Loucy (cell line): ENCODE measurements at regions not wholly inside any gene's neighbourhood (a gene's known extent, or its start where the extent isn't known, plus 50 kb on each side); places are given as distances from the start of the nearest gene placed in this dataset.

Experiments used
- H2AFZ ChIP-seq: fragments of 200-600 bp; sonication (generic); 2 replicates; pipeline ENCODE4 v1.6.0; 2016; ENCODE audit warnings: antibody characterized with exemption, mild to moderate bottlenecking, low read length, moderate library complexity
- H3F3A ChIP-seq: fragments of 200-600 bp; 2 replicates; pipeline ENCODE4 v1.6.0; 2016; ENCODE audit warnings: antibody characterized with exemption, low read depth, mild to moderate bottlenecking
- H3K27me3 ChIP-seq: fragments of 200-600 bp; sonication (generic); 2 replicates; pipeline ENCODE4 v1.6.1; 2014; ENCODE audit warnings: low read length, mild to moderate bottlenecking; ENCODE audit not compliant: insufficient read depth, poor library complexity, severe bottlenecking
- H3K36me3 ChIP-seq: fragments of 200-600 bp; sonication (generic); 2 replicates; pipeline ENCODE4 v1.6.1; 2016; ENCODE audit warnings: low read length; ENCODE audit not compliant: insufficient read depth
- H3K4me1 ChIP-seq: fragments of 200-600 bp; sonication (generic); 2 replicates; pipeline ENCODE4 v1.5.1; 2014; ENCODE audit warnings: low read length, mild to moderate bottlenecking; ENCODE audit not compliant: insufficient read depth, poor library complexity, severe bottlenecking
- H3K4me2 ChIP-seq: fragments of 200-600 bp; sonication (generic); 2 replicates; pipeline ENCODE4 v1.6.0; 2014; ENCODE audit warnings: antibody characterized with exemption, low read length, low read depth, mild to moderate bottlenecking; ENCODE audit not compliant: poor library complexity, severe bottlenecking
- H3K4me3 ChIP-seq: fragments of 200-600 bp; sonication (generic); 2 replicates; pipeline ENCODE4 v1.5.1; 2014; ENCODE audit warnings: low read length, mild to moderate bottlenecking, mixed read lengths; ENCODE audit not compliant: poor library complexity, severe bottlenecking
- H3K79me2 ChIP-seq: fragments of 200-600 bp; sonication (generic); 2 replicates; pipeline ENCODE4 v1.6.1; 2014; ENCODE audit warnings: low read length; ENCODE audit not compliant: insufficient read depth
- H3K9ac ChIP-seq: fragments of 200-600 bp; sonication (generic); 2 replicates; pipeline ENCODE4 v1.6.0; 2014; ENCODE audit warnings: mild to moderate bottlenecking, low read depth, low read length, moderate library complexity; ENCODE audit not compliant: poor library complexity, severe bottlenecking
- H3K9me2 ChIP-seq: fragments of 200-600 bp; sonication (generic); replicated peaks from 2 replicates; pipeline ENCODE4 v1.6.1; 2016; ENCODE audit warnings: low read depth, low read length, mixed read lengths
- H3K9me3 ChIP-seq: fragments of 200-600 bp; sonication (generic); 2 replicates; pipeline ENCODE4 v1.6.1; 2014; ENCODE audit warnings: mild to moderate bottlenecking, antibody characterized with exemption, low read length, low read depth; ENCODE audit not compliant: insufficient read depth
- H4K20me1 ChIP-seq: fragments of 200-600 bp; sonication (generic); 2 replicates; pipeline ENCODE4 v1.6.0; 2014; ENCODE audit warnings: antibody characterized with exemption, low read length, mild to moderate bottlenecking; ENCODE audit not compliant: insufficient read depth, poor library complexity, severe bottlenecking
- EZH2phosphoT487 ChIP-seq: fragments of 200-600 bp; IDR thresholded peaks from 2 replicates; pipeline ENCODE4 v1.6.1; 2018; ENCODE audit warnings: antibody characterized with exemption, mild to moderate bottlenecking, moderate library complexity, borderline replicate concordance
- TF ChIP-seq, protein P1 (sequence below): fragments of 200-600 bp; sonication (generic); conservative IDR thresholded peaks from 2 replicates; pipeline ENCODE4 v1.5.1; 2014; ENCODE audit warnings: mild to moderate bottlenecking, antibody characterized with exemption, low read length

- no peak for TF ChIP-seq EZH2phosphoT487
- TF ChIP-seq, protein P1, sequence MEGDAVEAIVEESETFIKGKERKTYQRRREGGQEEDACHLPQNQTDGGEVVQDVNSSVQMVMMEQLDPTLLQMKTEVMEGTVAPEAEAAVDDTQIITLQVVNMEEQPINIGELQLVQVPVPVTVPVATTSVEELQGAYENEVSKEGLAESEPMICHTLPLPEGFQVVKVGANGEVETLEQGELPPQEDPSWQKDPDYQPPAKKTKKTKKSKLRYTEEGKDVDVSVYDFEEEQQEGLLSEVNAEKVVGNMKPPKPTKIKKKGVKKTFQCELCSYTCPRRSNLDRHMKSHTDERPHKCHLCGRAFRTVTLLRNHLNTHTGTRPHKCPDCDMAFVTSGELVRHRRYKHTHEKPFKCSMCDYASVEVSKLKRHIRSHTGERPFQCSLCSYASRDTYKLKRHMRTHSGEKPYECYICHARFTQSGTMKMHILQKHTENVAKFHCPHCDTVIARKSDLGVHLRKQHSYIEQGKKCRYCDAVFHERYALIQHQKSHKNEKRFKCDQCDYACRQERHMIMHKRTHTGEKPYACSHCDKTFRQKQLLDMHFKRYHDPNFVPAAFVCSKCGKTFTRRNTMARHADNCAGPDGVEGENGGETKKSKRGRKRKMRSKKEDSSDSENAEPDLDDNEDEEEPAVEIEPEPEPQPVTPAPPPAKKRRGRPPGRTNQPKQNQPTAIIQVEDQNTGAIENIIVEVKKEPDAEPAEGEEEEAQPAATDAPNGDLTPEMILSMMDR = no peak
- no peaks in the 10 kb centered on the region for H3K9me2 ChIP-seq
- H3K79me2 ChIP-seq = no peaks in the 10 kb centered on the region
- no peak overlapping the region for H2AFZ ChIP-seq
- H4K20me1 ChIP-seq = no peaks in the 10 kb centered on the region
- H3K36me3 ChIP-seq = no peaks in the 10 kb centered on the region
- no peaks in the 10 kb centered on the region for H3K27me3 ChIP-seq
- H3F3A ChIP-seq = no peaks in the 10 kb centered on the region
- H3K4me3 ChIP-seq = no peak overlapping the region
- H3K4me2 ChIP-seq = no peak overlapping the region
- no peaks in the 10 kb centered on the region for H3K4me1 ChIP-seq
- H3K9ac ChIP-seq = no peak overlapping the region
- H3K9me3 ChIP-seq = peaks cover 4% of the 10 kb centered on the region; the same call in 1 of the 2 replicates
Observed at GRCh38 chr1:3981261-3981660, 81.2 kb upstream of the C1orf174 start.

- TF ChIP-seq, protein P1 = no peak
- TF ChIP-seq EZH2phosphoT487 = no peak
- H3K4me3 ChIP-seq = no peak overlapping the region
- H3K79me2 ChIP-seq = no peaks in the 10 kb centered on the region
- no peak overlapping the region for H2AFZ ChIP-seq
- H4K20me1 ChIP-seq = no peaks in the 10 kb centered on the region
- H3K36me3 ChIP-seq = no peaks in the 10 kb centered on the region
- no peak overlapping the region for H3K9ac ChIP-seq
- H3K27me3 ChIP-seq = no peaks in the 10 kb centered on the region
- no peak overlapping the region for H3K4me2 ChIP-seq
- no peaks in the 10 kb centered on the region; the same call in 1 of the 2 replicates for H3K9me3 ChIP-seq
- H3K4me1 ChIP-seq = no peaks in the 10 kb centered on the region
- no peaks in the 10 kb centered on the region for H3K9me2 ChIP-seq
- no peaks in the 10 kb centered on the region for H3F3A ChIP-seq
Observed at GRCh38 chr1:3981746-3982505, 81.9 kb upstream of the C1orf174 start.

GRCh38 chr1:3983181-3983580, 83.1 kb upstream of the C1orf174 start:
- H3K36me3 ChIP-seq = no peaks in the 10 kb centered on the region
- no peaks in the 10 kb centered on the region for H3F3A ChIP-seq
- no peak overlapping the region for H2AFZ ChIP-seq
- H4K20me1 ChIP-seq = no peaks in the 10 kb centered on the region
- H3K4me1 ChIP-seq = no peaks in the 10 kb centered on the region
- no peak overlapping the region for H3K4me3 ChIP-seq
- H3K27me3 ChIP-seq = no peaks in the 10 kb centered on the region
- H3K9ac ChIP-seq = no peak overlapping the region
- no peaks in the 10 kb centered on the region for H3K9me2 ChIP-seq
- no peaks in the 10 kb centered on the region for H3K79me2 ChIP-seq
- H3K9me3 ChIP-seq = no peaks in the 10 kb centered on the region; the same call in 1 of the 2 replicates
- TF ChIP-seq, protein P1 = no peak
- H3K4me2 ChIP-seq = no peak overlapping the region
